ENCODE measurements at regions not wholly inside any gene's neighbourhood (a gene's known extent, or its start where the extent isn't known, plus 50 kb on each side); places are given as distances from the start of the nearest gene placed in this dataset.
A peak's percentile ranks its signal among the peaks of the same experiment; 100 is the strongest.

DNA sequence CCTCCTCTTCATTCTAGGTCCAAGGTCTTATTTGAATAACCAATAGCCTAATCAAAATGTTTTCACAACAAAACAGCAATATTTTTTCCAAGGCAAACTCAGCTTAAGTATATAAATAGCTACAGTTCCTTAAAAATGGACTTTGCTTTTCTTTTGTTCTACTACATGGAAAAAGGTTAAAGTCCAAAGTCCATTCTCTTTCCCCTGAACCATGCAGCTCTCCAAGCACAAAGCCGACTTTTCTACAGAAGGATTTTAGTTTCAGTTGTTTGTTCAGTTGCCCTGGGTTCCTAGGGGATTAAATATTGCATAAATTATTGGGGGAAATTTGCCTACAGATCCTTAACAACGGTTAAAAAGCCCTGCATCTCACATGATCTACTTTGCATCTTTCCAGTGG, 677.0 kb upstream of the KLF4 start:
- peaks cover 8% of the 10 kb centered on the region; the same call in 1 of the 2 replicates for H3K4me1 ChIP-seq (ENCODE audit: insufficient read depth, low read length)
- no peaks in the 10 kb centered on the region for H3F3A ChIP-seq (ENCODE audit: low read length, unreplicated experiment)
- H3K4me2 ChIP-seq (ENCODE audit: low read length) = no peak overlapping the region
- no peaks in the 10 kb centered on the region for H3K9me3 ChIP-seq (ENCODE audit: low read length)
- POLR2A ChIA-PET (ENCODE audit: unreplicated experiment) = no interaction called here
- H3K27me3 ChIP-seq (ENCODE audit: low read length) = no peaks in the 10 kb centered on the region
- no peak overlapping the region for H3K27ac ChIP-seq (ENCODE audit: low read length)
- H3K9me2 ChIP-seq (replicated peaks; ENCODE audit: low read length) = no peaks in the 10 kb centered on the region
- intact Hi-C loops (cut with micrococcal nuclease) = no loop called here
- no peak overlapping the region for H3K9ac ChIP-seq (ENCODE audit: low read length)
- no peak overlapping the region for H2AFZ ChIP-seq (ENCODE audit: low read length)
- TF ChIP-seq EZH2 (IDR thresholded peaks at IDR 0.05; ENCODE audit: low read length, unreplicated experiment) (no peak), EZH2phosphoT487 (IDR thresholded peaks at IDR 0.05; ENCODE audit: borderline replicate concordance, low read length) (no peak)
- TF ChIP-seq, protein P1, sequence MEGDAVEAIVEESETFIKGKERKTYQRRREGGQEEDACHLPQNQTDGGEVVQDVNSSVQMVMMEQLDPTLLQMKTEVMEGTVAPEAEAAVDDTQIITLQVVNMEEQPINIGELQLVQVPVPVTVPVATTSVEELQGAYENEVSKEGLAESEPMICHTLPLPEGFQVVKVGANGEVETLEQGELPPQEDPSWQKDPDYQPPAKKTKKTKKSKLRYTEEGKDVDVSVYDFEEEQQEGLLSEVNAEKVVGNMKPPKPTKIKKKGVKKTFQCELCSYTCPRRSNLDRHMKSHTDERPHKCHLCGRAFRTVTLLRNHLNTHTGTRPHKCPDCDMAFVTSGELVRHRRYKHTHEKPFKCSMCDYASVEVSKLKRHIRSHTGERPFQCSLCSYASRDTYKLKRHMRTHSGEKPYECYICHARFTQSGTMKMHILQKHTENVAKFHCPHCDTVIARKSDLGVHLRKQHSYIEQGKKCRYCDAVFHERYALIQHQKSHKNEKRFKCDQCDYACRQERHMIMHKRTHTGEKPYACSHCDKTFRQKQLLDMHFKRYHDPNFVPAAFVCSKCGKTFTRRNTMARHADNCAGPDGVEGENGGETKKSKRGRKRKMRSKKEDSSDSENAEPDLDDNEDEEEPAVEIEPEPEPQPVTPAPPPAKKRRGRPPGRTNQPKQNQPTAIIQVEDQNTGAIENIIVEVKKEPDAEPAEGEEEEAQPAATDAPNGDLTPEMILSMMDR (conservative IDR thresholded peaks at IDR 0.05; ENCODE audit: low read depth, low read length) = no peak
- no peaks in the 10 kb centered on the region for H4K20me1 ChIP-seq (ENCODE audit: low read length)
- DNase-seq = no peak
- H3K36me3 ChIP-seq (ENCODE audit: low read depth, low read length) = no peaks in the 10 kb centered on the region
- no peak for ATAC-seq
- no TSS peak for BruUV-seq (replicated peaks)
- CTCF ChIA-PET = no interaction called here
- H3K4me3 ChIP-seq (ENCODE audit: low read length) = no peak overlapping the region
- H3K79me2 ChIP-seq (ENCODE audit: low read length) = no peaks in the 10 kb centered on the region

DNA sequence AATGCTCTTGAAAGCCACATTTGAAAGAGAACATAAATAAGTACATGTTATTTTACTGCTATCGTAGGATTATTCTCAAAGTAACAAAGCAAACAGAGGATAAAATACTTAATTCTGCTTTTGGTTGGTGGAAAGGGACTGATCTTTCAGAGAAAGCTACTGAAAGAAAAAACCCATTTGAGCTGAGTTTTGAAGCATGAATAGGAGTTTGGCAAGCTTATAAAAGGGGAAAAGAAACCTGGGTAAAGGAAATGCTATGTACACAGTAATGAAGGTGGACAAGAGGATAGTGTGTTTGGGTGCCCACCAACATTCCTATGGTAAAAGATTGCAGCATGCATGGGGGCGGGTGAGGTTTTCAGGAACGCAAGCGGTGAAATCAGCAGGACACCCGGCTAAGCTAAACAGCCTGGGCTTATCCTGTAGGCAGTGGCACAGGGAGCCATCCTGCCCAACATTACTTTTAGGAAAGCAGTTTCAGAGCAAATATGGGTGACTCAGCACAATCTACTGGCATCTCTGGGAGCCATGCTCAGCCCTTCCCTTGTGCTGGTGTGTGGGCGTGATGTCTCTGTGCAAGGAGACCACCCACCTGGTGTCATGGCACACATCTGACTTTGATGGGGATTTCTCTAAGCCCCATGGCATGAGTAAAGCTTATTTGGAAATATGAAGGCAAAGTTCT, 673.9 kb upstream of the KLF4 start:
- Histone ChIP-seq H2AFZ (ENCODE audit: low read length) (no peak overlapping the region), H3K27ac (ENCODE audit: low read length) (no peak overlapping the region), H3K4me1 (ENCODE audit: insufficient read depth, low read length) (peaks cover 8% of the 10 kb centered on the region; the same call in 1 of the 2 replicates), H3F3A (ENCODE audit: low read length, unreplicated experiment) (no peaks in the 10 kb centered on the region), H3K79me2 (ENCODE audit: low read length) (no peaks in the 10 kb centered on the region), H3K27me3 (ENCODE audit: low read length) (no peaks in the 10 kb centered on the region), H3K9me3 (ENCODE audit: low read length) (no peaks in the 10 kb centered on the region), H3K9ac (ENCODE audit: low read length) (no peak overlapping the region), H3K4me3 (ENCODE audit: low read length) (no peak overlapping the region), H3K36me3 (ENCODE audit: low read depth, low read length) (no peaks in the 10 kb centered on the region), H3K4me2 (ENCODE audit: low read length) (no peak overlapping the region), H3K9me2 (replicated peaks; ENCODE audit: low read length) (no peaks in the 10 kb centered on the region), H4K20me1 (ENCODE audit: low read length) (no peaks in the 10 kb centered on the region)
- intact Hi-C loops (cut with micrococcal nuclease) = no loop called here
- DNase-seq (peak; percentile 10), ATAC-seq (peak; percentile 31; the same call in 1 of the 2 replicates)
- ChIA-PET CTCF (no interaction called here), POLR2A (ENCODE audit: unreplicated experiment) (no interaction called here)
- BruUV-seq (replicated peaks) = no TSS peak
- no peak for TF ChIP-seq EZH2phosphoT487 (IDR thresholded peaks at IDR 0.05; ENCODE audit: borderline replicate concordance, low read length)
- TF ChIP-seq EZH2 (IDR thresholded peaks at IDR 0.05; ENCODE audit: low read length, unreplicated experiment) = no peak
- TF ChIP-seq, protein P1 (conservative IDR thresholded peaks at IDR 0.05; ENCODE audit: low read depth, low read length) = no peak

DNA sequence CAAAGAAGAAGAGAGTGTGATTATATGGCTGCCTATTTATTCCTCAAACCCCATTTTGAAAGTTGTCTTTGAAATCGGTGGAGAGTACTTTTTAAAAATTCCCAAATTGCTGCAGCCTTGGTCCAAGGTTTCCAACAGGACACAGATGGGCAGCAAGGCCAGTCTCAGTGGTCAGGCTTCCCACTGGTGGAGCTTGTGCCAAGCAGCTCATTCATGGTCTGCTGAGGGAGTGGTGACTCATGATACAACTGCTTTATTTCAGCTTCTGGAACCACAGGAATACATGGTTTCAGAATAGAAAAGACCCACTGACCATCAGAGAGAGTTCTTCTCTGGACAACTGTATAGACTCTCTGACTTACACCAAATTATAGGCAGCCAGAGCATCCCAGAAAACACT, 673.1 kb upstream of the KLF4 start:
- Histone ChIP-seq H3K9me2 (replicated peaks; ENCODE audit: low read length) (no peaks in the 10 kb centered on the region), H4K20me1 (ENCODE audit: low read length) (no peaks in the 10 kb centered on the region), H3K27ac (ENCODE audit: low read length) (no peak overlapping the region), H3K9me3 (ENCODE audit: low read length) (no peaks in the 10 kb centered on the region), H2AFZ (ENCODE audit: low read length) (no peak overlapping the region), H3K27me3 (ENCODE audit: low read length) (no peaks in the 10 kb centered on the region), H3F3A (ENCODE audit: low read length, unreplicated experiment) (no peaks in the 10 kb centered on the region), H3K79me2 (ENCODE audit: low read length) (no peaks in the 10 kb centered on the region), H3K4me2 (ENCODE audit: low read length) (no peak overlapping the region), H3K4me1 (ENCODE audit: insufficient read depth, low read length) (peaks cover 8% of the 10 kb centered on the region; the same call in 1 of the 2 replicates), H3K9ac (ENCODE audit: low read length) (no peak overlapping the region), H3K36me3 (ENCODE audit: low read depth, low read length) (no peaks in the 10 kb centered on the region), H3K4me3 (ENCODE audit: low read length) (no peak overlapping the region)
- DNase-seq (peak; percentile 42), ATAC-seq (peak; percentile 61)
- TF ChIP-seq EZH2 (IDR thresholded peaks at IDR 0.05; ENCODE audit: low read length, unreplicated experiment) = no peak
- TF ChIP-seq, protein P1 (conservative IDR thresholded peaks at IDR 0.05; ENCODE audit: low read depth, low read length) = no peak
- no peak for TF ChIP-seq EZH2phosphoT487 (IDR thresholded peaks at IDR 0.05; ENCODE audit: borderline replicate concordance, low read length)
- intact Hi-C loops (cut with micrococcal nuclease) = no loop called here
- ChIA-PET POLR2A (ENCODE audit: unreplicated experiment) (no interaction called here), CTCF (no interaction called here)
- BruUV-seq (replicated peaks) = no TSS peak
